HUES48 (cell line): ENCODE measurements at regions not wholly inside any gene's neighbourhood (a gene's known extent, or its start where the extent isn't known, plus 50 kb on each side); places are given as distances from the start of the nearest gene placed in this dataset.
"Not testable (repeated sequence)": the region's sequence is repeated elsewhere in the genome, so short reads cannot be mapped to it uniquely, and the experiment has no call there.

Experiments used
- H3K27ac ChIP-seq: one replicate; pipeline ENCODE4 v1.7.0; 2013; ENCODE audit warnings: low read depth, low read length, inconsistent platforms
- H3K27me3 ChIP-seq: 2 replicates; pipeline ENCODE4 v1.6.1; 2013; ENCODE audit warnings: mild to moderate bottlenecking, low read length; ENCODE audit not compliant: control insufficient read depth, insufficient read depth
- H3K36me3 ChIP-seq: 2 replicates; pipeline ENCODE4 v1.6.1; 2013; ENCODE audit warnings: low read length; ENCODE audit not compliant: control insufficient read depth, insufficient read depth
- H3K4me1 ChIP-seq: 2 replicates; pipeline ENCODE4 v1.6.1; 2013; ENCODE audit warnings: mild to moderate bottlenecking, low read length; ENCODE audit not compliant: control insufficient read depth, insufficient read depth
- H3K4me3 ChIP-seq: 2 replicates; pipeline ENCODE4 v1.5.1; 2013; ENCODE audit warnings: mild to moderate bottlenecking, low read depth, low read length
- H3K9ac ChIP-seq: 2 replicates; pipeline ENCODE4 v1.6.1; 2013; ENCODE audit warnings: mild to moderate bottlenecking, low read depth, low read length, moderate library complexity
- H3K9me3 ChIP-seq: 2 replicates; pipeline ENCODE4 v1.6.1; 2013; ENCODE audit warnings: low read length; ENCODE audit not compliant: control insufficient read depth, insufficient read depth

GRCh38 chr12:38516418-38516817, 199.8 kb downstream of the ALG10B start:
- Histone ChIP-seq H3K4me3 (no peak overlapping the region), H3K27me3 (no peaks in the 10 kb centered on the region), H3K4me1 (peaks cover 12% of the 10 kb centered on the region), H3K9me3 (no peaks in the 10 kb centered on the region), H3K27ac (peak overlapping the region; percentile 38), H3K36me3 (no peaks in the 10 kb centered on the region), H3K9ac (no peak overlapping the region)

GRCh38 chr12:38523920-38524319, 207.3 kb downstream of the ALG10B start:
- H3K4me1 ChIP-seq = 0 out of 2 replicates have a peak, but pooled peaks cover 4% of the 10 kb centered on the region
- no peaks in the 10 kb centered on the region for H3K27me3 ChIP-seq
- H3K9ac ChIP-seq = no peak overlapping the region
- H3K36me3 ChIP-seq = no peaks in the 10 kb centered on the region
- H3K9me3 ChIP-seq = no peaks in the 10 kb centered on the region
- H3K4me3 ChIP-seq = no peak overlapping the region
- H3K27ac ChIP-seq = no peak overlapping the region

GRCh38 chr12:38527631-38528030, 211.1 kb downstream of the ALG10B start:
- H3K9me3 ChIP-seq = no peaks in the 10 kb centered on the region
- H3K27ac ChIP-seq = no peak overlapping the region
- no peak overlapping the region for H3K9ac ChIP-seq
- H3K36me3 ChIP-seq = no peaks in the 10 kb centered on the region
- H3K27me3 ChIP-seq = no peaks in the 10 kb centered on the region
- H3K4me1 ChIP-seq = 0 out of 2 replicates have a peak, but pooled peaks cover 4% of the 10 kb centered on the region
- H3K4me3 ChIP-seq = no peak overlapping the region

- Histone ChIP-seq H3K9ac (no peak overlapping the region), H3K9me3 (no peaks in the 10 kb centered on the region), H3K27me3 (no peaks in the 10 kb centered on the region), H3K36me3 (no peaks in the 10 kb centered on the region), H3K4me3 (no peak overlapping the region), H3K27ac (no peak overlapping the region), H3K4me1 (0 out of 2 replicates have a peak, but pooled peaks cover 4% of the 10 kb centered on the region)
Measured at GRCh38 chr12:38528527-38528926, 212.0 kb downstream of the ALG10B start.

GRCh38 chr12:38529281-38529680, 212.7 kb downstream of the ALG10B start:
- not testable (repeated sequence) for H3K4me3 ChIP-seq, H3K27me3 ChIP-seq, H3K9me3 ChIP-seq, H3K36me3 ChIP-seq, H3K9ac ChIP-seq, H3K27ac ChIP-seq, H3K4me1 ChIP-seq

GRCh38 chr12:38538319-38538718, 221.7 kb downstream of the ALG10B start:
- H3K4me1 ChIP-seq = peaks cover 12% of the 10 kb centered on the region
- H3K27ac ChIP-seq = no peak overlapping the region
- H3K9ac ChIP-seq = no peak overlapping the region
- H3K4me3 ChIP-seq = no peak overlapping the region
- no peaks in the 10 kb centered on the region for H3K36me3 ChIP-seq
- H3K27me3 ChIP-seq = no peaks in the 10 kb centered on the region
- H3K9me3 ChIP-seq = no peaks in the 10 kb centered on the region

GRCh38 chr12:38540156-38540555, 223.6 kb downstream of the ALG10B start:
- Histone ChIP-seq H3K27me3 (no peaks in the 10 kb centered on the region), H3K27ac (no peak overlapping the region), H3K9me3 (no peaks in the 10 kb centered on the region), H3K36me3 (no peaks in the 10 kb centered on the region), H3K9ac (no peak overlapping the region), H3K4me1 (peaks cover 30% of the 10 kb centered on the region), H3K4me3 (no peak overlapping the region)

- Histone ChIP-seq H3K4me3 (no peak overlapping the region), H3K27me3 (no peaks in the 10 kb centered on the region), H3K9ac (no peak overlapping the region), H3K27ac (no peak overlapping the region), H3K9me3 (no peaks in the 10 kb centered on the region), H3K36me3 (no peaks in the 10 kb centered on the region), H3K4me1 (peaks cover 32% of the 10 kb centered on the region)
Measured at GRCh38 chr12:38541849-38542248, 225.3 kb downstream of the ALG10B start.

- H3K36me3 ChIP-seq = no peaks in the 10 kb centered on the region
- peak overlapping the region; percentile 86 for H3K27ac ChIP-seq
- no peak overlapping the region for H3K9ac ChIP-seq
Measured at GRCh38 chr12:38543151-38543550, 226.6 kb downstream of the ALG10B start.

GRCh38 chr12:38544330-38545066, 227.9 kb downstream of the ALG10B start:
- H3K4me3 ChIP-seq = peak overlapping the region; percentile 29; the same call in 1 of the 2 replicates
- H3K27me3 ChIP-seq = no peaks in the 10 kb centered on the region
- H3K9ac ChIP-seq = no peak overlapping the region
- no peaks in the 10 kb centered on the region for H3K9me3 ChIP-seq
- H3K27ac ChIP-seq = peak overlapping the region; percentile 86
- no peaks in the 10 kb centered on the region for H3K36me3 ChIP-seq
- peaks cover 32% of the 10 kb centered on the region for H3K4me1 ChIP-seq

More at GRCh38 chr12:38543151-38543550, 226.6 kb downstream of the ALG10B start:
- H3K27me3 ChIP-seq = no peaks in the 10 kb centered on the region
- no peaks in the 10 kb centered on the region for H3K9me3 ChIP-seq
- no peak overlapping the region for H3K4me3 ChIP-seq
- peaks cover 32% of the 10 kb centered on the region for H3K4me1 ChIP-seq

GRCh38 chr12:38547586-38547985, 231.0 kb downstream of the ALG10B start:
- H3K27ac ChIP-seq = no peak overlapping the region
- H3K27me3 ChIP-seq = no peaks in the 10 kb centered on the region
- H3K9me3 ChIP-seq = no peaks in the 10 kb centered on the region
- no peak overlapping the region for H3K9ac ChIP-seq
- no peak overlapping the region for H3K4me3 ChIP-seq
- no peaks in the 10 kb centered on the region for H3K36me3 ChIP-seq
- H3K4me1 ChIP-seq = peaks cover 28% of the 10 kb centered on the region
